AG04450 (cell line): ENCODE measurements at regions not wholly inside any gene's neighbourhood (a gene's known extent, or its start where the extent isn't known, plus 50 kb on each side); places are given as distances from the start of the nearest gene placed in this dataset.

Experiments
- CTCF ChIA-PET: fragments of 300-600, 350-600 bp; formaldehyde crosslinking; extraction: SDS; loops from one replicate; lab custom pipeline; 2022; ENCODE audit warnings: antibody characterized with exemption, inconsistent platforms; lab: Charles Lee
- POLR2A ChIA-PET: fragments of 350-600 bp; formaldehyde crosslinking; extraction: SDS; loops from one replicate; lab custom pipeline; 2021; ENCODE audit warnings: antibody characterized with exemption, inconsistent platforms; lab: Yijun Ruan, JAX
- DNase-seq: peaks from one replicate; pipeline ENCODE4 v3.0.0-alpha.2; 2011; ENCODE audit warnings: low read depth, low spot score
- H3K27ac ChIP-seq: one replicate; pipeline ENCODE4 v1.5.1; 2012; ENCODE audit warnings: low read depth, low read length, control low read depth
- H3K27me3 ChIP-seq: one replicate; pipeline ENCODE4 v1.6.0; 2012; ENCODE audit warnings: low read length; ENCODE audit not compliant: control insufficient read depth, insufficient read depth
- H3K4me3 ChIP-seq: 2 replicates; pipeline ENCODE4 v1.5.1; 2011; ENCODE audit warnings: mild to moderate bottlenecking, low read depth, low read length, control low read depth
- H3K9me3 ChIP-seq: 2 replicates; pipeline ENCODE4 v1.5.1; 2012; ENCODE audit warnings: low read length; ENCODE audit not compliant: control insufficient read depth, insufficient read depth
- CTCF ChIP-seq: IDR thresholded peaks from 2 replicates; pipeline ENCODE4 v1.5.1; 2011; ENCODE audit warnings: low read depth, low read length, control low read depth, inconsistent platforms

- TF ChIP-seq CTCF: no peak
- Histone ChIP-seq H3K9me3 (no peaks in the 10 kb centered on the region), H3K27ac (no peak overlapping the region), H3K27me3 (peaks cover 5% of the 10 kb centered on the region), H3K4me3 (no peak overlapping the region)
- ChIA-PET CTCF (no interaction called here), POLR2A (no interaction called here)
- DNase-seq: no peak
These were observed 175.6 kb downstream of the BCL11A start for GRCh38 chr2:60377825-60378224.

- no peak overlapping the region for H3K4me3 ChIP-seq
- TF ChIP-seq CTCF: no peak
- no peaks in the 10 kb centered on the region for H3K9me3 ChIP-seq
- ChIA-PET POLR2A (no interaction called here), CTCF (no interaction called here)
- no peak for DNase-seq
- peaks cover 5% of the 10 kb centered on the region for H3K27me3 ChIP-seq
- H3K27ac ChIP-seq: no peak overlapping the region
These were observed 177.2 kb downstream of the BCL11A start for GRCh38 chr2:60376252-60376651.

- no peak overlapping the region for H3K4me3 ChIP-seq
- H3K9me3 ChIP-seq: no peaks in the 10 kb centered on the region
- POLR2A ChIA-PET: no interaction called here
- TF ChIP-seq CTCF: no peak
- CTCF ChIA-PET: no interaction called here
- H3K27me3 ChIP-seq: peaks cover 5% of the 10 kb centered on the region
- no peak for DNase-seq
- H3K27ac ChIP-seq: no peak overlapping the region
These were observed 181.8 kb downstream of the BCL11A start for GRCh38 chr2:60371681-60372080.

DNA sequence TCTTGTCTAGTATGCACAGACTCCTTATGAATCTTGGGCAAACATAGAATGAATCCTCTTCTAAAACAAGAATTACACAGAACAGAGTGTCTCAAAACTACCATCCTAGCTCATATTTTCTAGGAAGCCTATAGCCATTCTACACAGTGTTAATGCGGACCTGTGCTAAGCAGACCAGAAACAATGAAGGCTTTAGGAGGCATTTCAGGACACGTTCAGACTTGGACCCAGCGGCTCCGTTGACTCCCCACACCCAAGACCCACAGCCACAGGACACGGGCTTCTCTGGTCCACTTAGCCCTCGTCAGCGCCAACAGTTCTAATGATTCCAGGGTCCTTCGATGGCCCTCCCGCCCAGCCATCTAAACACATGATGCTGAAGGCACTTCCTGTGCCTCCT, 182.2 kb downstream of the BCL11A start:
- Histone ChIP-seq H3K27me3 (peaks cover 5% of the 10 kb centered on the region), H3K4me3 (no peak overlapping the region), H3K9me3 (no peaks in the 10 kb centered on the region), H3K27ac (no peak overlapping the region)
- TF ChIP-seq CTCF: no peak
- no peak for DNase-seq
- POLR2A ChIA-PET: no interaction called here
- CTCF ChIA-PET: no interaction called here

GRCh38 chr2:60370814-60371213, 182.6 kb downstream of the BCL11A start:
- no peak for DNase-seq
- H3K4me3 ChIP-seq: no peak overlapping the region
- H3K27me3 ChIP-seq: peaks cover 5% of the 10 kb centered on the region
- CTCF ChIA-PET: no interaction called here
- no peak overlapping the region for H3K27ac ChIP-seq
- POLR2A ChIA-PET: no interaction called here
- no peaks in the 10 kb centered on the region for H3K9me3 ChIP-seq
- no peak for TF ChIP-seq CTCF
